ENCODE measurements at regions not wholly inside any gene's neighbourhood (a gene's known extent, or its start where the extent isn't known, plus 50 kb on each side); places are given as distances from the start of the nearest gene placed in this dataset.

GRCh38 chr14:103205541-103205906 lies 82.3 kb downstream of the TNFAIP2 start:
- no peak for TF ChIP-seq CTCF (IDR thresholded peaks at IDR 0.05)
- peaks cover 0 to 27% (median 7%) of the 10 kb centered on the region in 9 donors for H3K4me1 ChIP-seq
- H3K4me3 ChIP-seq: peak overlapping the region in 2 of 10 donors; percentile 52 to 54
- ATAC-seq (no peak), DNase-seq (no peak)
- peak overlapping the region in 5 of 10 donors; percentile 22 to 75 (median 72) for H3K27ac ChIP-seq
- peaks cover 0 to 26% (median 9%) of the 10 kb centered on the region in 11 donors for H3K9me3 ChIP-seq
- WGBS, 2 donors: 71 to 94% methylated on average over 3 of the region's 3 CpGs
- peaks cover 0 to 47% (median 16%) of the 10 kb centered on the region in 7 donors for H3K27me3 ChIP-seq
- intact Hi-C loops (cut with DNase I): loop anchor here in 1 of 10 donors (5.0 kb wide), 1 partner anchor 57 kb away; no protein-coding TSS in a partner anchor
- H3K36me3 ChIP-seq: no peaks in the 10 kb centered on the region

GRCh38 chr14:103206023-103206481 lies 82.8 kb downstream of the TNFAIP2 start:
- Histone ChIP-seq H3K4me1 (peaks cover 0 to 27% (median 7%) of the 10 kb centered on the region in 9 donors), H3K27ac (peak overlapping the region in 8 of 10 donors; percentile 22 to 75 (median 71)), H3K9me3 (peaks cover 0 to 25% (median 9%) of the 10 kb centered on the region in 11 donors), H3K27me3 (peaks cover 0 to 48% (median 16%) of the 10 kb centered on the region in 7 donors), H3K4me3 (peak overlapping the region in 9 of 10 donors; percentile 31 to 58 (median 52)), H3K36me3 (no peaks in the 10 kb centered on the region)
- ATAC-seq: no peak
- no peak for DNase-seq
- intact Hi-C loops (cut with DNase I): loop anchor here in 1 of 10 donors (5.0 kb wide), 1 partner anchor 56 kb away; no protein-coding TSS in a partner anchor
- TF ChIP-seq CTCF (IDR thresholded peaks at IDR 0.05): no peak
- WGBS, 2 donors: 82 to 90% methylated on average over 4 of the region's 4 CpGs

GRCh38 chr14:103206836-103207387 lies 83.7 kb downstream of the TNFAIP2 start:
- Histone ChIP-seq H3K27ac (peak overlapping the region; percentile 22 to 75 (median 70)), H3K4me3 (peak overlapping the region; percentile 31 to 58 (median 52)), H3K4me1 (peaks cover 0 to 27% (median 7%) of the 10 kb centered on the region in 9 donors), H3K36me3 (no peaks in the 10 kb centered on the region), H3K9me3 (peaks cover 0 to 24% (median 9%) of the 10 kb centered on the region in 11 donors), H3K27me3 (peaks cover 0 to 48% (median 16%) of the 10 kb centered on the region in 7 donors)
- ATAC-seq (peak; percentile 86 to 93 (median 89)), DNase-seq (peak; percentile 76 to 83)
- WGBS, 2 donors: 15 to 22% methylated on average over 23 to 27 of the region's 27 CpGs
- no peak for TF ChIP-seq CTCF (IDR thresholded peaks at IDR 0.05)
- intact Hi-C loops (cut with DNase I): loop anchor here in 1 of 10 donors (5.0 kb wide), 1 partner anchor 55 kb away; no protein-coding TSS in a partner anchor

GRCh38 chr14:103207388-103208072 lies 84.3 kb downstream of the TNFAIP2 start:
- no peak for TF ChIP-seq CTCF (IDR thresholded peaks at IDR 0.05)
- ATAC-seq (peak; percentile 36 to 68 (median 66)), DNase-seq (peak; percentile 20 to 56)
- H3K4me3 ChIP-seq: peak overlapping the region; percentile 31 to 58 (median 52)
- H3K27ac ChIP-seq: peak overlapping the region; percentile 24 to 75 (median 66)
- H3K9me3 ChIP-seq: peaks cover 0 to 24% (median 9%) of the 10 kb centered on the region in 11 donors
- 4 to 6% methylated on average over 71 to 80 of the region's 80 CpGs for WGBS, 2 donors
- peaks cover 0 to 48% (median 16%) of the 10 kb centered on the region in 7 donors for H3K27me3 ChIP-seq
- peaks cover 0 to 27% (median 7%) of the 10 kb centered on the region in 9 donors for H3K4me1 ChIP-seq
- no peaks in the 10 kb centered on the region for H3K36me3 ChIP-seq
- intact Hi-C loops (cut with DNase I): loop anchor here in 1 of 10 donors (5.0 kb wide), 1 partner anchor 55 kb away; no protein-coding TSS in a partner anchor

Measured in heart right ventricle (tissue), 16 donors.